H1 (cell line): ENCODE measurements at regions not wholly inside any gene's neighbourhood (a gene's known extent, or its start where the extent isn't known, plus 50 kb on each side); places are given as distances from the start of the nearest gene placed in this dataset.

Experiments used
- BRCA1 ChIP-seq: IDR thresholded peaks from 2 replicates; pipeline ENCODE4 v1.6.1; 2012; ENCODE audit warnings: low read depth, low read length, improper control_type of control experiment
- EP300 ChIP-seq, 2 experiments: IDR thresholded peaks; 1 replicate in 1 of 2; 2 replicates in 1 of 2; pipeline ENCODE4 v1.6.1; 2011 to 2012; ENCODE audit warnings: low read depth in 2 of 2, low read length in 2 of 2, mild to moderate bottlenecking in 2 of 2, borderline replicate concordance in 1 of 2, inconsistent platforms in 1 of 2, moderate library complexity in 1 of 2
- POLR2AphosphoS5 ChIP-seq: IDR thresholded peaks from 2 replicates; pipeline ENCODE4 v1.6.1; 2011; ENCODE audit warnings: low read depth, low read length
- SIN3A ChIP-seq, 2 experiments: IDR thresholded peaks in 1 of 2; conservative IDR thresholded peaks in 1 of 2; 2 replicates each; pipeline ENCODE4 v1.6.1; 2011 to 2012; ENCODE audit warnings: low read length in 2 of 2, improper control_type of control experiment in 1 of 2, low read depth in 1 of 2, mild to moderate bottlenecking in 1 of 2
- TF ChIP-seq, protein P1 (sequence below), 3 experiments: IDR thresholded peaks; 1 replicate in 2 of 3; 2 replicates in 1 of 3; pipeline versions ENCODE4 v1.5.1 to v1.6.1; 2011; ENCODE audit warnings: low read length in 3 of 3, mild to moderate bottlenecking in 3 of 3, inconsistent platforms in 2 of 3, low read depth in 1 of 3, moderate library complexity in 1 of 3; ENCODE audit not compliant: insufficient read depth in 1 of 3; ENCODE audit errors: control extremely low read depth in 1 of 3

DNA sequence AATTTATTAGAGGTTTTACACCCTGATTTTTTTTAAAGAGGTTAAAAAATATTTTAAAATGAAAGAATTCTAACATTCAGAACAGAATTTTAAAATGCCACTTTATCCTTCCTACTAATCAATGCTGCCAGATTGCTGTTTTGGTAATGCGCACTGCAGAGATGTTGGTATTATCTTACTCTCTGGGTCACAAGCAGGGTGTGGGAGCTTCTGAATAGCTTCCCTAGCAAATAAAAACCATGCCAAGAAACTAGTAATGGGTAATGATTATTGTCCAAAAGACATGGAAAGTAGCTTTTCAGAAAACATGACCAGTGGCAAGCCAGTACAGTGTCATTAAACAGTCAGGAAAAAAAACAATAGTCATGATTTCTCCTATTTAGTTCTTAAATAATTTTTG, 205.4 kb downstream of the TPBG start:
- TF ChIP-seq, protein P1, sequence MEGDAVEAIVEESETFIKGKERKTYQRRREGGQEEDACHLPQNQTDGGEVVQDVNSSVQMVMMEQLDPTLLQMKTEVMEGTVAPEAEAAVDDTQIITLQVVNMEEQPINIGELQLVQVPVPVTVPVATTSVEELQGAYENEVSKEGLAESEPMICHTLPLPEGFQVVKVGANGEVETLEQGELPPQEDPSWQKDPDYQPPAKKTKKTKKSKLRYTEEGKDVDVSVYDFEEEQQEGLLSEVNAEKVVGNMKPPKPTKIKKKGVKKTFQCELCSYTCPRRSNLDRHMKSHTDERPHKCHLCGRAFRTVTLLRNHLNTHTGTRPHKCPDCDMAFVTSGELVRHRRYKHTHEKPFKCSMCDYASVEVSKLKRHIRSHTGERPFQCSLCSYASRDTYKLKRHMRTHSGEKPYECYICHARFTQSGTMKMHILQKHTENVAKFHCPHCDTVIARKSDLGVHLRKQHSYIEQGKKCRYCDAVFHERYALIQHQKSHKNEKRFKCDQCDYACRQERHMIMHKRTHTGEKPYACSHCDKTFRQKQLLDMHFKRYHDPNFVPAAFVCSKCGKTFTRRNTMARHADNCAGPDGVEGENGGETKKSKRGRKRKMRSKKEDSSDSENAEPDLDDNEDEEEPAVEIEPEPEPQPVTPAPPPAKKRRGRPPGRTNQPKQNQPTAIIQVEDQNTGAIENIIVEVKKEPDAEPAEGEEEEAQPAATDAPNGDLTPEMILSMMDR (IDR thresholded peaks at IDR 0.05; ENCODE audit: control extremely low read depth in 1 of 3, insufficient read depth in 1 of 3, low read depth in 1 of 3, low read length in 3 of 3), result no peak
- TF ChIP-seq POLR2AphosphoS5 (no peak), EP300 (IDR thresholded peaks at IDR 0.05; ENCODE audit: borderline replicate concordance in 1 of 2, low read depth in 2 of 2, low read length in 2 of 2) (no peak), BRCA1 (no peak), SIN3A (conservative IDR thresholded peaks at IDR 0.05 in 1 of 2, IDR thresholded peaks at IDR 0.05 in 1 of 2; ENCODE audit: low read depth in 1 of 2, low read length in 2 of 2) (no peak)
